Lower leg skin (tissue), 3 donors: ENCODE measurements at regions not wholly inside any gene's neighbourhood (a gene's known extent, or its start where the extent isn't known, plus 50 kb on each side); places are given as distances from the start of the nearest gene placed in this dataset.

Source experiments
- POLR2A ChIP-seq, 2 donors: fragments of 450-650 bp; IDR thresholded peaks; one replicate each; pipeline ENCODE4 v1.6.1; 2016 to 2017; ENCODE audit warnings: antibody characterized with exemption in 2 of 2, mild to moderate bottlenecking in 1 of 2, moderate library complexity in 1 of 2
- TF ChIP-seq, protein P1 (sequence below), 3 donors: fragments of 450-650 bp; IDR thresholded peaks; one replicate each; pipeline ENCODE4 v1.5.1; 2016; ENCODE audit warnings: antibody characterized with exemption in 3 of 3, mild to moderate bottlenecking in 3 of 3, moderate library complexity in 2 of 3

DNA sequence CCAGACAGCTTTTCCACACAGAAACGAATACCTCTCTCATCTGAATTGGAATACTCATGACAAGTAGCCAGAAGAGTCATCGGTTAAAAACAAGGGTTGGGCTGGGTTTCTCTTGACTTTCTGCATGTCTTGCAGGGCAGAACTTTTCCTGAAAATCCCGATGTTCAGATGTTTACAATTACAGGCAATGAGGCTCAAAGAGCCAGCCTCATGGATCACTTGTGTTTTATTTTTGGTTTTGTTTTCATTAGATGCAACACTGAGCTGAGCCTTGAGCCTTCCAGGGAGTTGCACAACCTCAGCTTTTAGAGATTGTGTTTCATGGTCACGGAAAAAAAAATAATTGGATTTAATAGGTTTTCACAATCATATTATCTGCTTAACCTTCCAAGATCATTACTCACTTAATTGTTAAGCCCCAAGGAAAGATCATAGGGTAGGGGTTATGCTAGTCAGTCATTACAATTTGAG is 288.1 kb upstream of the PRDM1 start:
- TF ChIP-seq, protein P1, sequence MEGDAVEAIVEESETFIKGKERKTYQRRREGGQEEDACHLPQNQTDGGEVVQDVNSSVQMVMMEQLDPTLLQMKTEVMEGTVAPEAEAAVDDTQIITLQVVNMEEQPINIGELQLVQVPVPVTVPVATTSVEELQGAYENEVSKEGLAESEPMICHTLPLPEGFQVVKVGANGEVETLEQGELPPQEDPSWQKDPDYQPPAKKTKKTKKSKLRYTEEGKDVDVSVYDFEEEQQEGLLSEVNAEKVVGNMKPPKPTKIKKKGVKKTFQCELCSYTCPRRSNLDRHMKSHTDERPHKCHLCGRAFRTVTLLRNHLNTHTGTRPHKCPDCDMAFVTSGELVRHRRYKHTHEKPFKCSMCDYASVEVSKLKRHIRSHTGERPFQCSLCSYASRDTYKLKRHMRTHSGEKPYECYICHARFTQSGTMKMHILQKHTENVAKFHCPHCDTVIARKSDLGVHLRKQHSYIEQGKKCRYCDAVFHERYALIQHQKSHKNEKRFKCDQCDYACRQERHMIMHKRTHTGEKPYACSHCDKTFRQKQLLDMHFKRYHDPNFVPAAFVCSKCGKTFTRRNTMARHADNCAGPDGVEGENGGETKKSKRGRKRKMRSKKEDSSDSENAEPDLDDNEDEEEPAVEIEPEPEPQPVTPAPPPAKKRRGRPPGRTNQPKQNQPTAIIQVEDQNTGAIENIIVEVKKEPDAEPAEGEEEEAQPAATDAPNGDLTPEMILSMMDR (IDR thresholded peaks at IDR 0.05), result no peak
- no peak for TF ChIP-seq POLR2A (IDR thresholded peaks at IDR 0.05)
